ENCODE measurements at regions not wholly inside any gene's neighbourhood (a gene's known extent, or its start where the extent isn't known, plus 50 kb on each side); places are given as distances from the start of the nearest gene placed in this dataset.

DNA sequence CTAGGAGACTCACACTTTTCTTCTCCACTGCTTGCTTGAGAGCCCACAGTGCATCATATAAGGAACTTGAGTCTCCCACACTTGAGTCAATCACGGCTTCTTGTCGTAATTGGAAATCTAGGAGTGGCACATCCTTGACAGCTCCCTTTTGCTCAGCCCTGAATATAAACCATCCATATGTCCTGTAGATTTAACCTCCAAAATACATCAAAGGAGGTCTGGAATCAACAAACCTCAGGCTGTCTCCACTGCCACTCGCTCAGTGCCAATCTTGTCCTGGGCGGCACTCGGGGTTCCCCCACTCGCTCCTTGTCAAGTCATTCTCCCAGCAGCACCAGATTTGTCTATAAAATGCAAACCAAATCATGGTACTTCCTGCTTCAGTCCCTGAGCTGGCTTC is 84.4 kb upstream of the UQCRFS1 start:
- no peaks in the 10 kb centered on the region for H3K27me3 ChIP-seq (ENCODE audit: insufficient read depth, low read length)
- DNase-seq (ENCODE audit: insufficient read length, low spot score, missing footprints), result no peak
- no peaks in the 10 kb centered on the region for H3K36me3 ChIP-seq (ENCODE audit: insufficient read depth, low read length)
- TF ChIP-seq, protein P1, sequence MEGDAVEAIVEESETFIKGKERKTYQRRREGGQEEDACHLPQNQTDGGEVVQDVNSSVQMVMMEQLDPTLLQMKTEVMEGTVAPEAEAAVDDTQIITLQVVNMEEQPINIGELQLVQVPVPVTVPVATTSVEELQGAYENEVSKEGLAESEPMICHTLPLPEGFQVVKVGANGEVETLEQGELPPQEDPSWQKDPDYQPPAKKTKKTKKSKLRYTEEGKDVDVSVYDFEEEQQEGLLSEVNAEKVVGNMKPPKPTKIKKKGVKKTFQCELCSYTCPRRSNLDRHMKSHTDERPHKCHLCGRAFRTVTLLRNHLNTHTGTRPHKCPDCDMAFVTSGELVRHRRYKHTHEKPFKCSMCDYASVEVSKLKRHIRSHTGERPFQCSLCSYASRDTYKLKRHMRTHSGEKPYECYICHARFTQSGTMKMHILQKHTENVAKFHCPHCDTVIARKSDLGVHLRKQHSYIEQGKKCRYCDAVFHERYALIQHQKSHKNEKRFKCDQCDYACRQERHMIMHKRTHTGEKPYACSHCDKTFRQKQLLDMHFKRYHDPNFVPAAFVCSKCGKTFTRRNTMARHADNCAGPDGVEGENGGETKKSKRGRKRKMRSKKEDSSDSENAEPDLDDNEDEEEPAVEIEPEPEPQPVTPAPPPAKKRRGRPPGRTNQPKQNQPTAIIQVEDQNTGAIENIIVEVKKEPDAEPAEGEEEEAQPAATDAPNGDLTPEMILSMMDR (IDR thresholded peaks at IDR 0.05; ENCODE audit: extremely low read depth, low read depth, low read length), result no peak
- no peak overlapping the region for H3K4me3 ChIP-seq (ENCODE audit: insufficient read depth, low read length)
- no peaks in the 10 kb centered on the region for H3K9me3 ChIP-seq (ENCODE audit: low read depth, low read length)
- H3K79me2 ChIP-seq (ENCODE audit: insufficient read depth, low read length), result no peaks in the 10 kb centered on the region
- H3K4me2 ChIP-seq (ENCODE audit: insufficient read depth, low read length), result no peak overlapping the region
- H3K4me1 ChIP-seq (ENCODE audit: insufficient read depth, low read length), result no peaks in the 10 kb centered on the region
- no peaks in the 10 kb centered on the region for H4K20me1 ChIP-seq (ENCODE audit: insufficient read depth, low read length)
- no peak overlapping the region for H2AFZ ChIP-seq (ENCODE audit: low read length)
- no peak overlapping the region for H3K27ac ChIP-seq (ENCODE audit: low read depth, low read length)

GRCh38 chr19:29299416-29300380 is 86.7 kb upstream of the UQCRFS1 start:
- Histone ChIP-seq H3K4me1 (ENCODE audit: insufficient read depth, low read length) (no peaks in the 10 kb centered on the region), H3K4me2 (ENCODE audit: insufficient read depth, low read length) (no peak overlapping the region), H2AFZ (ENCODE audit: low read length) (no peak overlapping the region), H3K27ac (ENCODE audit: low read depth, low read length) (no peak overlapping the region), H3K36me3 (ENCODE audit: insufficient read depth, low read length) (no peaks in the 10 kb centered on the region), H3K79me2 (ENCODE audit: insufficient read depth, low read length) (no peaks in the 10 kb centered on the region), H3K9me3 (ENCODE audit: low read depth, low read length) (no peaks in the 10 kb centered on the region), H3K27me3 (ENCODE audit: insufficient read depth, low read length) (no peaks in the 10 kb centered on the region), H4K20me1 (ENCODE audit: insufficient read depth, low read length) (no peaks in the 10 kb centered on the region), H3K4me3 (ENCODE audit: insufficient read depth, low read length) (no peak overlapping the region)
- TF ChIP-seq, protein P1 (IDR thresholded peaks at IDR 0.05; ENCODE audit: extremely low read depth, low read depth, low read length), result no peak
- no peak for DNase-seq (ENCODE audit: insufficient read length, low spot score, missing footprints)

DNA sequence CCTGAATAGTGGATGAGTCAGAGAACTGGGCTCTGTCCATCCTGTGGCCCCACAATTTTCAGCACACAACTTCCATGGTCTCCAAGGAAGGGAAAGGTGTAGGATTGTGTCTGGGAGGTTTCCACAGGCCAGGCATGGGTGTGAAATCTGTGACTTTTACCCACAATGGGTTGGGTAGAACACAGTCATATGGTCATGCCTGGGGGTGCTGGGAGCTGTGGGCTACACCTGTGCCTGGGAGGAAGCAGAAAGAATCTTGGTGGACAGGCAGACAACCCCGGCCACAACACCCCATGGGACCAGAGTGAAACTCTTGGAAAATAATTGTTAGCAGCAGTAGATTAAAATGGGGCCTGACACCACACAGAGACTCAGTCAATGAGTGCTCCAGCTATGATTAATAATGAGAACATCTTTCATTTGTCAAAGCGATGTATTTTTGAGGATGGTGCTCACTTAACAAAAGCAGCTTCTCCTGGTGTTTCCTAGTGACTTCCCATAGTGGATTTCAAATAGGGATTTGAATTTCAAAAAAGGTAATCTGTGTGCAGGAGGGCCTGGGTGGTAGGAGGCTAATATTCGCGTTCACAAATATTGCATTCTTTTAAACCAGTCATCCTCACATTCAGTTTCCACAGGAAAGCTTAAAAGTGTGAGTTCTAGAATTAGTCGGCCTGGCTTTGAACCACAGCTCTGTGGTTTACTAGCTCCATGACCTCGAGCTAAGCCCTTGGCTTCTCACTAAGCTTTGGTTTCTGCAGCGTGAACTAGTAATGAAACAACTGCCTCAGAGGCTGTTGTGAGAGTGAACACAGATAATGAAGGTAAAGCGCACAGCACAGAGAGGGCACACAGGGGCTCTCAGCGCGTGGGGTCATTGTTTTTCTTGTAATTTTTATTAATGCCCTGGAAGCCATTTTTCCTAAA is 89.3 kb upstream of the UQCRFS1 start:
- no peaks in the 10 kb centered on the region for H3K27me3 ChIP-seq (ENCODE audit: insufficient read depth, low read length)
- H3K36me3 ChIP-seq (ENCODE audit: insufficient read depth, low read length), result no peaks in the 10 kb centered on the region
- no peaks in the 10 kb centered on the region for H4K20me1 ChIP-seq (ENCODE audit: insufficient read depth, low read length)
- no peak overlapping the region for H3K4me3 ChIP-seq (ENCODE audit: insufficient read depth, low read length)
- no peaks in the 10 kb centered on the region for H3K4me1 ChIP-seq (ENCODE audit: insufficient read depth, low read length)
- TF ChIP-seq, protein P1 (IDR thresholded peaks at IDR 0.05; ENCODE audit: extremely low read depth, low read depth, low read length), result no peak
- H3K4me2 ChIP-seq (ENCODE audit: insufficient read depth, low read length), result no peak overlapping the region
- DNase-seq (ENCODE audit: insufficient read length, low spot score, missing footprints), result no peak
- no peaks in the 10 kb centered on the region for H3K79me2 ChIP-seq (ENCODE audit: insufficient read depth, low read length)
- H3K27ac ChIP-seq (ENCODE audit: low read depth, low read length), result no peak overlapping the region
- no peaks in the 10 kb centered on the region for H3K9me3 ChIP-seq (ENCODE audit: low read depth, low read length)
- H2AFZ ChIP-seq (ENCODE audit: low read length), result no peak overlapping the region
